Fibroblast of skin of scalp (primary cell): ENCODE measurements at regions not wholly inside any gene's neighbourhood (a gene's known extent, or its start where the extent isn't known, plus 50 kb on each side); places are given as distances from the start of the nearest gene placed in this dataset.

Experiments
- DNase-seq: peaks from one replicate; pipeline ENCODE4 v3.0.0-alpha.2; 2013

GRCh38 chr17:79242393-79242792 lies 167.8 kb downstream of the ENGASE start:
- DNase-seq, result no peak

DNA sequence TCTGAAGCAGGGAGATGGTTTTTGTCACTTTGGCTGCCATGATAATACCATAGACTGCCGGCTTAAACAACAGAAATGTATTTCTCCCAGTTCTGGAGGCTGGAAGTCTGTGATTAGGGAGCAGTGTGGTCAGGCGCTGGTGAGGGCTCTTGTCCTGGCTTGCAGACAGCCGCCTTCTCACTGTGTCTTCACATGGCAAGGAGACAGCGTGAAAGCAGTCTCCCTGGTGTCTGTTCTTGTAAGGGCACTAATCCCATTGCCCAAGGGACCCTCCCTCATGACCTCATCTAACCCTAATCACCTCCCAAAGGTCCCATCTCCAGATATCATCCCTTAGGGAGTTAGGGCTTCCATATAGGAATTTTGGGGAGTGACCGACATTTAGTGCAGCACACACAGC lies 167.0 kb downstream of the ENGASE start:
- DNase-seq, result no peak

DNA sequence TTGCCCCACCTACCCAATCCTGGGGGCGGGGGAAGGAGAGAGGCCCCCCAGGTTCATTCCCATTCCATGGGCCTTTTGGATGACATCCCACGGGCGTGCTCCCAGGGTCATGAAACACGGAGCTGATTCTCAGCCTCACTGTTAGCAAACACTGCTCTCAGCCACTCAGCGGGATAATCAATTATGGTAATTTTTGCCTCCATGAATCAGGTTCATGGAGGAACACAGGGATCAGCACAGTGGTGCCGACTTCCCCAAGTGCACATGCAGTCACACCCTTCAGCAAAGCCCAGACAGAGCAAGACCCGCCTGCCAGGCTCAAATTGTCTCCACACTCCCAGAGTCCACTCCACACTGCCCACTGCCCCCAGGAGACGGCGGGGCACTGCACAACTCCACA lies 164.6 kb downstream of the ENGASE start:
- DNase-seq, result no peak

DNA sequence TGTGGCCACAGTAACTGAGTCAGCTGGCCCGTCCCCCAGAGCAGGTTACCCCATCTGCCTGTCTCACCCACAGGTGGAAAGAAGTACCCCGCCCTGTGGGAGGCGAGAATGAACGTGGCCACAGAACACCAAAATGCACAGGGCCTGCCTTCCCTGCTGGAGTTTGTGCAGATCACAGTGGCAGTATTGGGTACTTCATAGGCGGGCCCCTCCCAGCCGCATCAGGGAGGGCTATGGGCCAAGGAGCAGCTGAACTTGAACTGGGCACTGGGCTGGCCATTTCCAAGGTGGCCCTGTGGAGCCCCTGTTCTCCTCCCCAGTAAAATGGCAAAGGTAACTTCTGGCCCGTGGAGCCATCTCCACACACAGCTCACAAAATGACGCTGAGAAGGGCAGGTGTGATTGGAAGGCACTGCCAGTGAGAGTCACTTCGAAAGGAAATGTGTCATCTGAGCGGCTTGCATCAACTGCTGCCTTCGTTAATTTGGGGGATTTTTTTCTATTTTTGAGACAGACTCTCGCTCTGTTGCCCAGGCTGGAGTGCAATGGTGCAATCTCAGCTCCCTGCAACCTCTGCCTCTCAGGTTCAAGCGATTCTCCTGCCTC lies 162.9 kb downstream of the ENGASE start:
- DNase-seq, result no peak

- no peak for DNase-seq
Measured at GRCh38 chr17:79235808-79236207, 161.2 kb downstream of the ENGASE start.

- no peak for DNase-seq
Measured at GRCh38 chr17:79233916-79234551, 159.4 kb downstream of the ENGASE start.

- no peak for DNase-seq
Measured at GRCh38 chr17:79232957-79233356, 158.3 kb downstream of the ENGASE start.

GRCh38 chr17:79231766-79232287 lies 157.2 kb downstream of the ENGASE start:
- no peak for DNase-seq

DNA sequence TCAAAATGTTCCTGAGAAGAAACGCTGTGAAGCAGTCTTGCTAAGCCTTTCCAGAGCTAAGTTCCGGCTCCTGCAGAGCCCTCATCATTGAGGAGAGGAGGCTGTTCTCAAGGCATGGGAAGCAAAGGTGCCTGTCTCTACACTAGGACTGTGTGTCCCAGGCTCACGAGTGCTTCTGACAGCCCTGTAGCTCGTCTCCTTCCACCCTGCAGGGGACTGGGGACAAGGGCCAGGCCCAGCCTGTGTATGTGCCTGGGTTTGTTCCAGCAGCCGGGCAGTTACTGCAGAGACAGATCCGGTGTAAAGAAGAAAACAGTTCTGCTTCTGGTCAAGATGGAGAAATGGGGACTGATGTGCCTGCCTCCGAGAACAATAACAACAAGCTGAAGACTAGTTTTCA lies 156.0 kb downstream of the ENGASE start:
- no peak for DNase-seq

GRCh38 chr17:79226037-79226436 lies 151.4 kb downstream of the ENGASE start:
- no peak for DNase-seq

- DNase-seq, result no peak
Measured at GRCh38 chr17:79224903-79225302, 150.3 kb downstream of the ENGASE start.

- DNase-seq, result no peak
Measured at GRCh38 chr17:79224476-79224875, 149.9 kb downstream of the ENGASE start.

DNA sequence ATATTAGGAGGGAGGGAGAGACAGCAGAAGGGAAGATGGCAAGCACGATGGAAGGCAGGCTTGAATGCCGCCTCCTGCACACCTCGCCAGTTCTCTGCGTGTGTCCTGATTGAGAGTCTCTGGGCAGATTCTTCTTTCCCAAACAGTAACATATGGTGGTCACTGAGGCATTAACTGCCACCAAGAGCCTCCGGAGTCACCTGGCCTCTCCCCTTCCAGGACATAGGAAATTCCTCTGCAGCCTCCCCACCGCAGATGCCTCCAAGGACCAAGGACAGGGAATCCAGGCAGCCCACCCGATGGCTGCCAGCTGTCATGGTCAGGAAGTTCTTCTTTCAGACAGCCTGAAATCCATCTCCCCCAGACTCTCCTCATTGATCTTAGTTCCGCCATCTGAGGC lies 149.3 kb downstream of the ENGASE start:
- no peak for DNase-seq

DNA sequence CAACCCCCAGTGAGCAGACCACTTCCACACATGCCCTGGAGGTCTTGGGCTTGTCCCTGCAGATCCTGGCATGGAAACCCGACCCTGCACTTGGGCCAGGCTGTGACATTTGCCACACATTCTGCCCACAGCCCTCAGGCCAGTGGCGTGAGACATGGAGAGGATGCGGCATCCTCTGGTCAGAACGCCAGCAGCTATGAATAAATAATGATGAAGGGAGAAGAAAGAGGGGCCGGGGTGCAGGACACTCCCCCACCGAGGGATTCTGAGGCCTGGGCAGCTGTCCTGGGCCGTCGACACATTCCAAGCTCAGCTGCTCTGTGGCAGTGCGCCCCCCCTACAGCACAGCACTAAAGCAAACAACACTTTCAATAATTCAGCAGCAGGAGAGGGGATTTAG lies 148.8 kb downstream of the ENGASE start:
- DNase-seq, result no peak

- DNase-seq, result no peak
Measured at GRCh38 chr17:79221597-79221996, 147.0 kb downstream of the ENGASE start.

- no peak for DNase-seq
Measured at GRCh38 chr17:79220713-79221291, 146.2 kb downstream of the ENGASE start.

DNA sequence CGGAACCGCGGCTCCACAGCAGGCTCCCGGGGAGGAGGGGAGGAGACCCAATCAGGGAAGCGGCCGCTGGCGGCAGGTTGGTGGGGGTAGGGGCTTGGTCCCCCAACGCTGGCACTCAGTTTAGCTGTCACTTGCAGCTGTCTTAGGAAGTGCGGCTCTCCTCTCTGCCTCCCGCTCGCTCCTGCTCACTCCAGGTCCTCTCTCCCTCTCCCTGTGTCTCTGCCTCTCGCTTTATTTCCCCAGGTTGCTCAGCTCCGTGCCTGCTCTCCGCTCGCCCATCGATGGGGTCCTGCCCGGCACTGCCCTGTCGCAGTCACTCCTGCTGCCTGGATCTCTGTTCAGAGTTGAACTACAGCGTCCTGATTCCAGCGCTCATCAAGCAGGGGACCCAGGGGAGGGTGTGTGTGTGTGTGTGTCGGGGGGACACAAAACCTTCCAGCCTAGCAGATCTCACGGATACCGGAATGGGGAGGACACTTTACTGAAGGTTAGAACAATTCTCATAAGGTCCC lies 145.6 kb downstream of the ENGASE start:
- DNase-seq, result no peak

- DNase-seq, result no peak
Measured at GRCh38 chr17:79219208-79219935, 144.7 kb downstream of the ENGASE start.

- no peak for DNase-seq
Measured at GRCh38 chr17:79218825-79219200, 144.2 kb downstream of the ENGASE start.

DNA sequence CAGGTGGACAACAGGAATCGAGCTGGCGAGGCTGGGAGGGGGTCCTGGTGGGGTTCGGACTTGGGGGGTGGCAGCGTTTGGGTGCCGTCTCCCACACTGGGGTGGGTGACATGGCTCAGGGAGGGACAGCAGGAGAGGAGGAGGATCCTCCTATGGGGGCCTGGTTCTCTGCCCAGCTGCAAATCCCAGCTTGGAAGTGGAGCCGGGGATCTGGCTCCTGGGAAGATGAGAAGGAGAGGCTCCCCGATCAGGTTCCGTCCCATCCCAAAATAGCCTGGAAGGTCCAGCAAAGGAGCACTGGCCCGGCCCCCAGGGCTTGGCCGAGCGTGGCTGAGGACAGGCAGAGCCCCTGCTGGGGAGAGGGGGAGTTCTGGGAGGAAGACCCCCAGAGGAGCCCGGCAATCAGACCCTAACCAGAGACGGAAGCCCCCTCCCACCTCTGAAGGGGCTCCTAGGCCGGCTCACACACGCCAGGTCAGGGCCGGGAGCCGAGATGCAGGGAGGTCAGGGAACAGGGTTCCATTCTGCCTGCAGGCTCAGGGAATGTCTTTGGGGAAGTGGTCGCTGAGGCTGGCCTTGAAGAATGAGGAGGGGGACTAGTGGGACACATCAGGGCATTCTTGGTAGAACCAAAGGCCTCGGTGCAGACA lies 143.7 kb downstream of the ENGASE start:
- DNase-seq, result no peak

- no peak for DNase-seq
Measured at GRCh38 chr17:79217473-79218135, 143.0 kb downstream of the ENGASE start.

- DNase-seq, result no peak
Measured at GRCh38 chr17:79216826-79217225, 142.2 kb downstream of the ENGASE start.
